GM21447 (cell line): ENCODE measurements at regions not wholly inside any gene's neighbourhood (a gene's known extent, or its start where the extent isn't known, plus 50 kb on each side); places are given as distances from the start of the nearest gene placed in this dataset.
A peak's percentile ranks its signal among the peaks of the same experiment; 100 is the strongest.

Experiments used
- ATAC-seq: cut with Tn5 transposase; IDR thresholded peaks from one replicate; pipeline ENCODE4 v1.9.1; 2021; ENCODE audit not compliant: unreplicated experiment

- no peak for ATAC-seq
Measured at GRCh38 chr1:199669916-199670315, 357.6 kb upstream of the NR5A2 start.

- ATAC-seq, result no peak
Measured at GRCh38 chr1:199671684-199672083, 355.8 kb upstream of the NR5A2 start.

DNA sequence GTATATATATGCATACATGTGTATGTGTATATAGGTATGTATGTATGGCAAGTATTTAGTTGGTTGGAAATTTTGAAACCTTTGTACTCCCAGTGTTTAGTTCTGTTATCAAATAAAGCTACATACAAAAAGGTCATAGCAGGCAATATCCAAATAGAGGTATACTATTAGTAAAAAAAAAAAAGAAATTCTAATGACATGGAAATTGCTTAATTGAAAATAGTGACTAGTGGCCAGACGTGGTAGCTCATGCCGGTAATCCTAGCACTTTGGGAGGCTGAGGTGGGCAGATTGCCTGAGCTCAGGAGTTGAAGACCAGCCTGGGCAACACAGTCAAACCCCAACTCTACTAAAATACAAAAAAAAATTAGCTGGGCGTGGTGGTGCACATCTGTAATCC is 351.6 kb upstream of the NR5A2 start:
- no peak for ATAC-seq

DNA sequence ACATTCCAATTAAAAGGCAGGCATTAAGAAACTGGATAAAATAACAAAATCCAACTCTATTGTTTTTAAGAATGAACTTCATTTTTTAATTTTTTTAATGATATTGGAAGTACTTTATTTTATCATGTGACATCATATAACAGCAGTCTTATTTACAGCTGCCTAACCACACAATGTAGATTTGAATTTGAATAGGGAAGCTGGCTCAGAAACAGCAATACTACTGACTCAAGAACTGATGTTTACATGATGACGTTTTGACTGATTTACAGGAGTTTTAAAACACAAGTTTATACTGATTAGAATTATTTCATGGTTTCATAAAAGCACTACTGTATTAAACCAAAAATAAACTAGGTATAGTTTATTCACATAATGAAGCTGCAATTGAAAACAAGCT is 348.7 kb upstream of the NR5A2 start:
- ATAC-seq, result no peak

DNA sequence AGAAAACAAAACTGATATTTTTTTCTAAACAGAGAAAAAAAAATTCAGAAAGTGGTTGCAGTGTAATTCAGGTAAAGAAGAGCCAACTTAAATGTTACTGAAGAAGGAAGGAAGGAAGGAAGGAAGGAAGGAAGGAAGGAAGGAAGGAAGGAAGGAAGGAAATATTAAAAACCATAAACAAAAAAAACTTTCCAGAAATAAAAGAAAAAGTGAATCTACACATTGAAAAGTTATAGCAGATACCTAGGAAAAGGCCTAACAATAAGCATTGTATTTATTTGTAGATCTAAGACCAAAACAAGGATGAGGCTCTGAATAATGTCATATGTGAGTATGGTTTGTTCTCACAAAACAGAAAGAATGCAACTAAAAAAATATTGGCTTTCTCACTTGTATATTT is 345.4 kb upstream of the NR5A2 start:
- ATAC-seq, result no peak

GRCh38 chr1:199684686-199685273 is 342.7 kb upstream of the NR5A2 start:
- peak; percentile 90 for ATAC-seq

DNA sequence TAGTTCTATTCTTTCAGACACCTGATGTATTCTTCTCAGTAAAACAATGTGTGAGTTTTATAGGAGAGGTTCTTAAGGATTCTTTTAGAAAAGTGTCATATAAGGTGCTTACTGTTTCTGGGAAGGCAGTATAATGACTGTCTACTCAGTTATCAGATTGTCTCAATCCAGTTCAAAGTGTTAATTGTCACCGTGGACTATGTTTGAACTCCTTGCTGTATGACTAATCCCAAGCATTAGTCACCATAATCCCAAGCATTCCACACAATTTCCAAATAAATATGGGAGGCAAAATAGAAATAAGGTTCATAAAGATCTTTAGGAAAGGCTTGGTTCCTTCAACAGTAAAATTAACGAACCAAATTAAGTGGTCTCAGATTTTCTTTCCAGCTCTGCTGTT is 342.1 kb upstream of the NR5A2 start:
- ATAC-seq, result no peak

DNA sequence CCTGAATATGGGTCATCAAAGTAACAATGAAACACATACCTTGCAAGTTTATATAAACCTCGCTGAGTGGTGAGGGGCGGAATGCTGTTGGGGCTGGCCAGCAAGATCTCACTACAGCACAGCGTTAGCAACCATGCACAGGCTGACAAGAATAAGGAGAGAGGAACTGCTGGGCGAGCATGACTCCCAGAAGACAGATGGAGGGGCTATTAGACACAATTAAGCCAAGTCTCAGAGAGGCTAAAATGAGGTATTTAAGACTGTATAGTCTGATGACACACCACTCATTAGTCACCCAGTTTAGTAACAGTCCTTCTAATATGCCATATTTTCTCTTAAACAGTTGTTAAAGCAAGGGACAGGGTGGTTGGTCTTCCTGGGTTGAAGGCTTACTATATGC is 340.2 kb upstream of the NR5A2 start:
- no peak for ATAC-seq

DNA sequence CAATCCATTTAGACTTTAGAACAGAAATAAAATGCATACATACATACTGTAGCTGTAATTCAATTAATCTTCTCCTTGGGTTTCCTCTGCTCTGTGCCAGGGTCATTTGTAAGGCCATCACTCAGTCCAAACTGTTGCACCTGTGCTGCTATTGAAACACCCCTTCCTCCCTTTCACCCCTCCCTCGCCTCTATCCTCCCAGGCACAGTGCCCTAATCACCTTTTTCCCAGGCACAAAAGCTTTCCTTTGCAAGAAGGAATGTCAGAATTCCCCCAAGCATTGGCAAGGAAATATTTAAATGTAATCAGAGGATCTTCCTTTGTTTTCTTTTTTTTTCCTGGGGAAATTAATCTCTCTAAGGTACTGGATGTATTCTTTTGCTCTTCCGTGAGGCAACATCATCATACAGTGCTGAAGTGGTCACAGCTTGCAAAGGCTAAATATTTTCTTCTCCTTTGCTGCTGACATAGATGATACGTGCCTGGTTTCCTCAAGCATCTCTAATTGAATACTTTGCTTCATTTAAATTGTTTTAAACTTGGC is 339.3 kb upstream of the NR5A2 start:
- ATAC-seq, result no peak

GRCh38 chr1:199688774-199689173 is 338.7 kb upstream of the NR5A2 start:
- ATAC-seq, result no peak

DNA sequence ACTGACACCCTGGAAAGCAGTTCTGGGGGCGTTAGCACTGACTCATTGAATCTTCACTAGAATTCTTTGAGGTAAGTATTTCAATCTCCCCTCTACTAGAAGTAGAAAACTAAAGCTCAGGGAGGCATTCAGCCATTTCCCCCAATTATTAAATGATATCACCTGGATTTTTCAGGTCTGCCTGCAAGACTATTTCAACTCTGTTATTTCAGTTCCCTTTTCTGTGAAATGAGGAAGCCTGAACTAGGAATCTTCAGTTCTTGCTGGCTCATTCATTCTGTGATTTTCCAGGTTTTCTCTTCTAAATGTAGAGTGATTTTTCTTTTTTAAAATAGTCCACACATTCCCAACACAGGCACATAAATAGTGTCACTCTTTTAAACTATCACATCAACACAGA is 337.0 kb upstream of the NR5A2 start:
- no peak for ATAC-seq

- ATAC-seq, result no peak
Measured at GRCh38 chr1:199691540-199691939, 336.0 kb upstream of the NR5A2 start.

DNA sequence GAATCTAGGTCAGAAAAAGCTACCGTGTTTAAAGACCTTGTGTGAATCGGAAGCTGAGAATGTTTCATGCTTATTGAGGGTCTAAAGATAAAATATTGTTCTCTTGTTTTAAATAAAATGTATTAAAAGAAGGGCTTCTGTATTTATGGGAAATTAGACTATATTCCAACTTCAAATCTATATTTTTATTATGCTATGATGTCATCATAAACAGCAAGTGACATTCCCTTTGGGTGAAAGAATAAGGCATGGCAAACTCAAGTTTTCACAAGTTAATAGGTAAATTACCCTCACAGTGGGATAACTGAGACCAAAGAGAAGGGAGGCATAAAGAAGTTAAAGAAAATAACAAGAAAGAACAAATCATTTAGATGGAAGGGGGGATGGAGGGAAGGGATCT is 333.8 kb upstream of the NR5A2 start:
- ATAC-seq, result no peak

DNA sequence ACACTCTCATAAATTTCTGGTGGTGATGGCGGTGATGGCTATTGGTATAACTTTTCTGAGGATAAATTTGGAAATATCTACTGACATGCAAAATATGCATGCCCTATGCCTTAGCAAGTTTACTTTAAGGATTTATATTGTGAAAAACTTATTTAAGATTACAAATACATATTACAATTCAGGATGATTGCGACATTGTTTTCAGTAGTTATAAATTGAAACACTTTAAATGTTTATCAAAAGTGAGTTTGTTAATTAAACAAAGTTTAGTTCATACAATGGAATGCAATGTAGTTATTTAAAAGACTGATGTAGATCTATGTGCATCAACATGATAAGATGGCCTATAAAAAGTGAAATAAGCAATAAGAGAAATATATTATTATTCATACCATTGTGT is 331.3 kb upstream of the NR5A2 start:
- no peak for ATAC-seq

GRCh38 chr1:199698222-199698621 is 329.3 kb upstream of the NR5A2 start:
- no peak for ATAC-seq

GRCh38 chr1:199700551-199700950 is 327.0 kb upstream of the NR5A2 start:
- ATAC-seq, result no peak

DNA sequence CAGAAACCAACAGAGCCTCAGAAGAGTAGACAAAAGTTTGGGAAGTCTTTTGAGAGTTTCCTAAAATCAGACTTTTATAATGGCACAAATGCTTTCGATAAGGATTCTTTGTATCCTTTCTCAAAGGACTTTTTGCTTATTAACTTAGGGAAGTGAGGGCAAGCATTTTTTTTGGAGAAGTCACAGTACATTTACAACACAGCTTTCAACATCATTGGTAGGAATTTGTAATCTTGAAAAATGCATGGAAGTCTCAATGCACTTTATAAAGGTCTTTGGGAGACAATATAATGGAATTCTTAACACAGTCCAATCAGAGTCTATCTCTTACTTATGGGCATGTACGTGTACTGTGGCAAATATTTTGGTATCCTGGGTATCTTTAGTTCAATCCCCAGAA is 325.8 kb upstream of the NR5A2 start:
- no peak for ATAC-seq

DNA sequence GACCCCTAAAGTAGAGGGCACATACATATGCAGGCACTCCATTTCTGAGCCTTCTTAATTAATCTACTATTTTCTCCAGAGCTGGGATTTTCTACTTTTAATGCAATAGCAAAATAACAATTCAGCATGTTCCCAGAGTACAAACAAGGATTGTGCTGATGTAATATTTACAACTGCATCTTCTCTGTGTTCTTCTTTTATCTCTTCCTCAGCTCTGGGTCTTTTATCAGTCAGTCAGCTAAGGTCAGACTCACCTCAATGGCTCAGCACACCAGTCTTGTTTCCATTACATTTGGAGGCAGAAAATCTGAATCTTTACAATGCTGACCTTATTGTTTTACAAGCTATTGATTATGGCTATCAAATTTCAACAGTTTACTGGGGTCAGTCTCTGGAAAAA is 323.3 kb upstream of the NR5A2 start:
- no peak for ATAC-seq

GRCh38 chr1:199705825-199706224 is 321.7 kb upstream of the NR5A2 start:
- no peak for ATAC-seq

DNA sequence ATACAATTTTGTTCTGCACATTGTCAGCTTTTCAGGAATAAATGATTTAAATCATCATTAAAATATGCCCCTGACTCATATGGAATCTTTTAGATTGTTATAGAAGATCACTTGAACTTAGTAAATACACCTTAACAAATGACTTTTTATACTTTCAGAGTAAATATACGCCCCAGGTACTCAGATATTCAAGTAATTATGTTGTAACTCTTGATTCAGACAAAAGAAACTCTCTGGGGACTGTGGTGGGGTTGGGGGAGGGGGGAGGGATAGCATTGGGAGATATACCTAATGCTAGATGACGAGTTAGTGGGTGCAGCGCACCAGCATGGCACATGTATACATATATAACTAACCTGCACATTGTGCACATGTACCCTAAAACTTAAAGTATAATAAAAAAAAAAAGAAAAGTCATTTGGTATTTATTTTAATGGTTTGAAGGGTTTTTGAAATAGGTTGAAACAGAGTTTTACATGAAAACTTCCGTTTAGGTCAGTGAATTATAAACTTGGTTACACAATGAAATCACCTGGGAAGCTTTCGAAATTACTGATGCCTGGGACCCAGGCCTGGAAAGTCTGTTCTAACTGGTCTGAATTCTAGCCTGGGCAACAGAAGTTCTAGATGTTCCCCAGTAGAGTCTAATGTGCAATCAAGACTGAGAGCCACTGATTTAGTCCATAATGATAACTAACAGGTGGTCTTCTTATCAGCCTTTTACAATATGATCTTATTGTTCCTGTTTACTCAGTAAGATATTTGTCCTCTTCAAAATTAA is 320.5 kb upstream of the NR5A2 start:
- ATAC-seq, result no peak

GRCh38 chr1:199710974-199711373 is 316.5 kb upstream of the NR5A2 start:
- no peak for ATAC-seq

GRCh38 chr1:199716729-199717128 is 310.8 kb upstream of the NR5A2 start:
- ATAC-seq, result no peak
